Activated CD4-positive, alpha-beta T cell treated with anti-CD3 and anti-CD28 coated beads for 36 hours (primary cell): ENCODE measurements at regions not wholly inside any gene's neighbourhood (a gene's known extent, or its start where the extent isn't known, plus 50 kb on each side); places are given as distances from the start of the nearest gene placed in this dataset.

Experiments used
- ATAC-seq: fragments of 200-7000 bp; cut with Tn5 transposase; one replicate; pipeline ENCODE4 v1.10.0; 2021; ENCODE audit warnings: mild to moderate bottlenecking, moderate library complexity
- CTCF ChIA-PET: fragments of 350-600 bp; sonication (Branson Sonifier 250); formaldehyde crosslinking; loops from one replicate; lab custom pipeline; 2021; ENCODE audit warnings: antibody characterized with exemption; lab: Charles Lee
- POLR2A ChIA-PET: fragments of 350-600 bp; sonication (Branson Sonifier 250); formaldehyde crosslinking; loops from one replicate; lab custom pipeline; 2021; ENCODE audit warnings: antibody characterized with exemption, inconsistent platforms; lab: Charles Lee
- DNase-seq: peaks from one replicate; pipeline ENCODE4 v3.0.0-alpha.2; 2020
- H3K27ac Mint-ChIP-seq: one replicate; pipeline ENCODE4 v1.8.0; 2021; ENCODE audit warnings: mixed read lengths
- H3K27me3 Mint-ChIP-seq: one replicate; pipeline ENCODE4 v1.8.0; 2021; ENCODE audit warnings: mixed read lengths
- H3K36me3 Mint-ChIP-seq: one replicate; pipeline ENCODE4 v1.8.0; 2021; ENCODE audit warnings: low read depth, mixed read lengths
- H3K4me1 Mint-ChIP-seq: one replicate; pipeline ENCODE4 v1.8.0; 2021; ENCODE audit warnings: mixed read lengths
- H3K4me3 Mint-ChIP-seq: one replicate; pipeline ENCODE4 v1.8.0; 2021; ENCODE audit warnings: mild to moderate bottlenecking, moderate library complexity, mixed read lengths
- H3K9me3 Mint-ChIP-seq: one replicate; pipeline ENCODE4 v1.8.0; 2021; ENCODE audit warnings: low read depth, mixed read lengths
- intact Hi-C, 2 experiments: fragments of 100-400 bp; cut with DNase I in 1 of 2; cut with micrococcal nuclease in 1 of 2; formaldehyde crosslinking; loops; one replicate each; pipeline versions ENCODE4 v1.14.2 to v1.15.1; 2022 to 2024; cut with DNase I, micrococcal nuclease

DNA sequence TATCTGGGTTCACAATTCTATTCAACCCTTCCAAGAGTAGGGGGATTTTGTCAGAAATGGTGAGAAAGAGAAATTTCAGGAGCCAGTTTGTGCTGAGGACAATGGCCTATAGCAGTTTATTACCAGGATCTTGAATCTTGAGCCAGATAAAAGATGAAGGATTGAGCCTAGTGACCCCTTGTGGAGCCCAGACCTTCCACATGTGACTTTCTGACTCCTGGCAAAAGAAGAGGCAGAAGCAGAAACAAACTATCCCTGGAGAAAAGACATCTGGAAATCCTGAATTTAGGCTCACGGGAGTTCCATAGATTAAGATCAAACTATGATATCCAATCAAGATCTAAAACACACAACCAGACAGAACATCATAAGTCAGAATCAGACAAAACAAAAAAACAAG lies 60.9 kb upstream of the CHRM2 start:
- intact Hi-C loops = no loop called here
- H3K36me3 Mint-ChIP-seq = no peaks in the 10 kb centered on the region
- peaks cover 9% of the 10 kb centered on the region for H3K9me3 Mint-ChIP-seq
- ATAC-seq (no peak), DNase-seq (no peak)
- no peak overlapping the region for H3K4me3 Mint-ChIP-seq
- H3K27me3 Mint-ChIP-seq = no peaks in the 10 kb centered on the region
- no peak overlapping the region for H3K27ac Mint-ChIP-seq
- CTCF ChIA-PET = no interaction called here
- POLR2A ChIA-PET = no interaction called here
- H3K4me1 Mint-ChIP-seq = no peaks in the 10 kb centered on the region

DNA sequence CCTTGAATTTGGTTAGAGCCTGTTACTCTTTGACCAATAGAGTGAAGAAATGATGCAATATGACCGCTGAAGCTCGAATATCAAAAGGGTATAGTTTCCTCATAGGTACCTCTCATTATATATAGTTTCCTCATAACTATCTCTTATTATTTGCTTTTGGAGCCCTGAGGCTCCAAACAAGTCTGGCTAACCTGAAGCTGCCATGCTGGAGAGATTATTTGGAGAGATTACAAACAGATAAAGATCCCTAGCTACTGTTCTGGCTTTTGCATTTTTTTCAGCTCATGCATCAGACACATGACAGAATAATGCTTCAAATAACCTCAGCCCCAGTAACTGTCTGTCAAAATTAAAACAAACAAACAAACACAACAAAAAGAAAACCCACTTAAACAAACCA lies 65.4 kb upstream of the CHRM2 start:
- no peak for DNase-seq
- no peak for ATAC-seq
- no peaks in the 10 kb centered on the region for H3K4me1 Mint-ChIP-seq
- no peaks in the 10 kb centered on the region for H3K36me3 Mint-ChIP-seq
- peaks cover 12% of the 10 kb centered on the region for H3K9me3 Mint-ChIP-seq
- ChIA-PET CTCF (interaction anchor here (0.6 kb wide), 1 partner anchor 163 kb away, joined by 3 read pairs; no protein-coding TSS in a partner anchor), POLR2A (no interaction called here)
- no peaks in the 10 kb centered on the region for H3K27me3 Mint-ChIP-seq
- no peak overlapping the region for H3K4me3 Mint-ChIP-seq
- intact Hi-C loops = no loop called here
- no peak overlapping the region for H3K27ac Mint-ChIP-seq

DNA sequence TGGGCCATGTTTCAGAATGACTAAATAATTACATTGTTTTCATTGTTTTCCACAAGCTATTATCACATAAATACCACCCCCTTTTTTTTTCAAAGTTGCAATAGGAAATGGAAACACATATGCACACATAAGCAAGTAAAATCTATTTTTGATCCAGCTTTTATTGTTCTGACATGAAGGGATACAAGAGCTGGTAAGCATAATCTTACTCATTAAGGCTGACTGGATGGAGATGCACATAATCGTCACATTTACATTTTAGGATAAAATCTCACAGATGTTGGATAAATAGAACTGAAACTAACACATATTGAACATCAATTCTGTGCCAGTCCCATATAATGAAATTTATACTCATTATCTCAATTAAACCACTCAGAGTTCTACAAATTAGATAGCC lies 84.5 kb upstream of the CHRM2 start:
- H3K27ac Mint-ChIP-seq = no peak overlapping the region
- CTCF ChIA-PET = interaction anchor here (0.9 kb wide), 1 partner anchor 10 kb away, joined by 3 read pairs; no protein-coding TSS in a partner anchor
- no peak overlapping the region for H3K4me3 Mint-ChIP-seq
- H3K4me1 Mint-ChIP-seq = no peaks in the 10 kb centered on the region
- H3K9me3 Mint-ChIP-seq = peaks cover 12% of the 10 kb centered on the region
- no peaks in the 10 kb centered on the region for H3K27me3 Mint-ChIP-seq
- DNase-seq = no peak
- intact Hi-C loops = no loop called here
- ATAC-seq = no peak
- no peaks in the 10 kb centered on the region for H3K36me3 Mint-ChIP-seq
- POLR2A ChIA-PET = no interaction called here

DNA sequence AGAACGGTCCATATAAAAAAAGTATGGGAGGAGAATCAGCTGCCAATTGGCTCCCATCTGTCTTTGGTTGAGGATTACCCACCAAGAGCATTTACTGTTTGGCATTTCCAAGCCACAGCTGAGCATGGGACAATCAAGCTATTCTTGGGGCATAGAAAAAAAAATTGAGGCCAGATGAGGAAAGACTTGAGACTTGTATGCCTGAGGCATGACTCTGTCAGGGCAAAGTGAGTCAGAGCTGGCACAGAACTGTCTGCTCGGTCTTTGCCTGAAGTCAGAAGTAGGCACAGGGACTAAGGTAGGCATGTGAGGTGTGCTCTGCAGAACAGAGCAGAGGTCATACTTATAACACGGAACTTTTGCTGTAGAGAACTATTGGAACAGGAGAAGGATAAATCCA lies 126.5 kb upstream of the CHRM2 start:
- H3K27ac Mint-ChIP-seq = no peak overlapping the region
- intact Hi-C loops = no loop called here
- no peaks in the 10 kb centered on the region for H3K36me3 Mint-ChIP-seq
- no peaks in the 10 kb centered on the region for H3K27me3 Mint-ChIP-seq
- CTCF ChIA-PET = no interaction called here
- no peaks in the 10 kb centered on the region for H3K4me1 Mint-ChIP-seq
- H3K9me3 Mint-ChIP-seq = peaks cover 13% of the 10 kb centered on the region
- DNase-seq (no peak), ATAC-seq (no peak)
- H3K4me3 Mint-ChIP-seq = no peak overlapping the region
- POLR2A ChIA-PET = no interaction called here

DNA sequence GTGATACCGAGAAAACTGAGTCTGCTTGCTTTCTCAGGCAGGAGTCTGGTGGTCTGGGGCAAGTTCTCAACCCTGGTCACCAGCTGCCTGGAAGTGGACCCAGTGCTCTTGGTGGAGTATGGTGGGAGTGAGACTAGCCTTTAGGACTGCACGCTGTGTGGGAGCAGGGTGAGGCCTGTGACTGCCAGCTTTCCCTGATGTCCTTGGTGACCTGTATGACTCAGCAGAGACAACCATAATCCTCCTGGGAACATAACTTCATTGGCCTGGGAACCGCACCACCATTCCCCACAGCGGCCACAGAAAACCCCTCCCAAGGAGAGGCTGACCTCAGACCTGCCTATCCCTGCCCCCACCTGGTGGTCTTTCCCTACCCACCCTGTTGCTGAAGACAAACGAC lies 139.5 kb upstream of the CHRM2 start:
- intact Hi-C loops = no loop called here
- CTCF ChIA-PET = no interaction called here
- peaks cover 9% of the 10 kb centered on the region for H3K9me3 Mint-ChIP-seq
- ATAC-seq = no peak
- DNase-seq = no peak
- no peak overlapping the region for H3K4me3 Mint-ChIP-seq
- H3K36me3 Mint-ChIP-seq = no peaks in the 10 kb centered on the region
- POLR2A ChIA-PET = no interaction called here
- no peaks in the 10 kb centered on the region for H3K4me1 Mint-ChIP-seq
- H3K27ac Mint-ChIP-seq = no peak overlapping the region
- H3K27me3 Mint-ChIP-seq = no peaks in the 10 kb centered on the region

DNA sequence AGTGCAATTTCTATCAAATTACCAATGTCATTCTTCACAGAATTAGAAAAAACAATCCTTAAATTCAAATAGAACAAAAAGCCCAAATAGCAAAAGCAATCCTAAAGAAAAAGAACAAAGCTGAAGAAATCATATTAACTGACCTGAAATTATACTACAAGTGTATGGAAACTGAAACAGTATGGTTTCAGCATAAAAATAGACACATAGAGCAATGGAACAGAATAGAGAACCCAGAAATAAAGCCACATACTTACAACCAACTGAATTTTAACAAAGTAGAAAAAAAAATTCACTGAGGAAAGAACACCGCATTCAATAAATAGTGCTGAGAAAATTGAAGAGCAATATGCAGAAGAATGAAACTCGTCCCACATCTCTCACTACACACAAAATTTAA lies 142.0 kb upstream of the CHRM2 start:
- ChIA-PET POLR2A (no interaction called here), CTCF (no interaction called here)
- Mint-ChIP-seq H3K27ac (no peak overlapping the region), H3K4me1 (no peaks in the 10 kb centered on the region), H3K9me3 (peaks cover 9% of the 10 kb centered on the region), H3K4me3 (no peak overlapping the region), H3K36me3 (no peaks in the 10 kb centered on the region), H3K27me3 (no peaks in the 10 kb centered on the region)
- no peak for DNase-seq
- intact Hi-C loops = no loop called here
- ATAC-seq = no peak

DNA sequence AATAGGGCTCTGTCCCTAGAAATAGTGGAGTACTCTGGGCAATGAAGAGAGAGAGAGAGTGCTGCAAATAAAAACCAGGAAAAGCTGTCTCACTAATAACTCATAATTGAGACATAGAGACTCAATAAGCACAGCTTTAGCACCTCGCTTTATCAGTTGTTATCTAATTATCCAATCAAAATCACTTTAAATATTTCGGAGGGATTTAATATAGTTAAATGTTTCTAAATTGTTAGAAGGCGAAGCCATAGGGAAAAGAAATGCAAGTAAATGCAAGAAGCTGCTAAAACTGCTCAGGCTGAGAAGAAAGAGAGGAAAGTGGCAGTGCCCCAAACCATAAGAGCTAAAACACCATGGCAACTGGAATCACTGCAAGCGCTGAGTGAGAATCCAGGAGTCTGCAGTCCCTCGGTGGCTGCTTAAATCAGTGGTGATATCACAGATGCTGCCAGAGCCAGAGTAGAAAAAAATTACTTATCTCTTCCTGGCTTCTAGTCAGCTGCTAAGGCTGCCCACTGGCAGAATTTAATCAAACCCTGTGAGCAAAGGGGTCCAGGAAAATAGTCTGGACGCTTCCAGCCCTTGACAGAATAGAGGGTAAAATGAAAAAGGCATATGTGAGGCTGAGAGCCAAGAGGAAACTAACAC lies 150.4 kb upstream of the CHRM2 start:
- Mint-ChIP-seq H3K36me3 (no peaks in the 10 kb centered on the region), H3K27me3 (no peaks in the 10 kb centered on the region), H3K4me3 (no peak overlapping the region), H3K4me1 (no peaks in the 10 kb centered on the region), H3K9me3 (peaks cover 7% of the 10 kb centered on the region), H3K27ac (no peak overlapping the region)
- ChIA-PET CTCF (no interaction called here), POLR2A (no interaction called here)
- intact Hi-C loops = no loop called here
- DNase-seq (no peak), ATAC-seq (no peak)

DNA sequence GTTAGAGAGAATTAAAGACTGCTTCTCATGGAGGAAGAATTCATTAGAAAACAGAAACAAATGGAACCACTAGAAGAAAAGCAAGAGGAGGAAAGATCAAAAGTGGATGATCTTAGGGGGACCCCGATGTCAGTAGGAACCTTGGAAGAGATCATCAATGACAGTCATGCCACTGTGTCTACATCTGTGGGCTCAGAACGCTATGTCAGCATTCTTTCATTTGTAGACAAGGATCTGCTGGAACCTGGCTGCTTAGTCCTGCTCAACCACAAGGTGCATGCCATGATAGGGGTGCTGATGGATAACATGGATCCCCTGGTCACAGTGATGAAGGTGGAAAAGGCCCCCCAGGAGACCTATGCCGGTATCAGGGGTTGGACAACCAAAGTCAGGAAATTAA lies 154.4 kb upstream of the CHRM2 start:
- CTCF ChIA-PET = no interaction called here
- no peaks in the 10 kb centered on the region for H3K4me1 Mint-ChIP-seq
- no peaks in the 10 kb centered on the region for H3K27me3 Mint-ChIP-seq
- no peak for DNase-seq
- no peak overlapping the region for H3K27ac Mint-ChIP-seq
- H3K36me3 Mint-ChIP-seq = no peaks in the 10 kb centered on the region
- intact Hi-C loops = no loop called here
- POLR2A ChIA-PET = no interaction called here
- H3K4me3 Mint-ChIP-seq = no peak overlapping the region
- peaks cover 7% of the 10 kb centered on the region for H3K9me3 Mint-ChIP-seq
- ATAC-seq = no peak

DNA sequence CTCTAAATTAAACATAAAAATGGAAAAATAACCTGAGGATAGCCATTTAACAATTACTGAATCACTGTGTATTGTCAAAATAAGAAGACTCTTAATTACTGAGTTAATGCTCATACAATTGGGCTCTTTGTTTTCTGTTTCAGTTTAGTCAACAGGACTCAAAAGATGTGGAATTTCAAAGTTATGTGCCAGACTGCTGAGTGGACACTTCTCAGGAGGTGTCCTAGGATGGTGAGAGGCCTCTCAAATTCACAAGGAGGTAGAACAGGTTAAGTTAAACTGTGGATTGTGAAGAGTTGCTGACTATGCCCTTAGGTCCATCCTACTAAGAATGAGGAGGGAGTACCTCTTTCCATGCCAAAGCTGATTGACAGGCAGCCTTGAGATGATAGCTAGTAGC lies 157.7 kb upstream of the CHRM2 start:
- intact Hi-C loops = no loop called here
- ChIA-PET CTCF (no interaction called here), POLR2A (no interaction called here)
- ATAC-seq = no peak
- Mint-ChIP-seq H3K36me3 (no peaks in the 10 kb centered on the region), H3K27me3 (no peaks in the 10 kb centered on the region), H3K4me3 (no peak overlapping the region), H3K27ac (no peak overlapping the region), H3K9me3 (peaks cover 7% of the 10 kb centered on the region), H3K4me1 (no peaks in the 10 kb centered on the region)
- no peak for DNase-seq

DNA sequence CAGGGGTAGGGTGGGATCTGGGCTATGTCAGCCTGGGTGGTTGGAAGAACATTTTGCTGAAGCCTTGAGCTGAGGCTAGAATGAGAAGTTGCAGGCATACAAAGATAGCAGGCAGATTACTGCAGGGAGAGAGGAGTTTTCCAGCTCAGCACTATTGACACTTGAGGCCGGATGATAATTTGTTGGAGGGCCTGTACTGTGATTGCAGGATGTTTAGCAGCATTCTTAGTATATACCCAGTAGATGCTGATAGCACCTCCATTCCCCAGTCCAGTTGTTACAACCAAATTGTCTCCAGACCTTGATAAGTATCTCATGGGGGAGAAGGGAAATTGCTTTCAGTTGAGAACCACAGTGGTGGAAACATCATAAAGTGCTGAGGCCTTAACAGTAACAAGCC lies 158.6 kb upstream of the CHRM2 start:
- CTCF ChIA-PET = no interaction called here
- H3K4me3 Mint-ChIP-seq = no peak overlapping the region
- intact Hi-C loops = no loop called here

DNA sequence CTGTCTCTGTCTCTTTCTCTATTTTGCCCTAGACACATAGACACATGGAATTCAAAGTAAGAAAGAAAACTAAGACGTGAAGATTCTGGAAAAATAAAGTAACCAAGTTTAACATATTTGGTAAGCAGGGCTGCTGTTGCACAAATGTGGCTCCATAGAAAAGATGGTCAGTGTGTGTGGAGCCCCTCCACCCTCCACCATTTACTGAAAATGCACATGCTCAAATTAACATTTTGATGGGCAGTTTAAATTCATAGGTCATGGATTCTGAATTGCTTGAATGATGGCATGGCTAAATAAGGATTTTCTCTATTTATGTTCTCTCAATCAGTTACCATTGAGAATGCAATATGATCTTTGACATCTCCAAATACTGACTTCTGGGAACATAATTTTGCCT lies 165.5 kb upstream of the CHRM2 start:
- ChIA-PET CTCF (no interaction called here), POLR2A (no interaction called here)
- Mint-ChIP-seq H3K36me3 (no peaks in the 10 kb centered on the region), H3K4me1 (no peaks in the 10 kb centered on the region), H3K9me3 (no peaks in the 10 kb centered on the region), H3K4me3 (no peak overlapping the region), H3K27ac (no peak overlapping the region), H3K27me3 (no peaks in the 10 kb centered on the region)
- DNase-seq (no peak), ATAC-seq (no peak)
- intact Hi-C loops = no loop called here

More for the DNA sequence above, 158.6 kb upstream of the CHRM2 start:
- H3K4me1 Mint-ChIP-seq = no peaks in the 10 kb centered on the region
- H3K36me3 Mint-ChIP-seq = no peaks in the 10 kb centered on the region
- ATAC-seq = no peak
- no peak overlapping the region for H3K27ac Mint-ChIP-seq
- no peak for DNase-seq
- peaks cover 7% of the 10 kb centered on the region for H3K9me3 Mint-ChIP-seq
- H3K27me3 Mint-ChIP-seq = no peaks in the 10 kb centered on the region
- POLR2A ChIA-PET = no interaction called here

DNA sequence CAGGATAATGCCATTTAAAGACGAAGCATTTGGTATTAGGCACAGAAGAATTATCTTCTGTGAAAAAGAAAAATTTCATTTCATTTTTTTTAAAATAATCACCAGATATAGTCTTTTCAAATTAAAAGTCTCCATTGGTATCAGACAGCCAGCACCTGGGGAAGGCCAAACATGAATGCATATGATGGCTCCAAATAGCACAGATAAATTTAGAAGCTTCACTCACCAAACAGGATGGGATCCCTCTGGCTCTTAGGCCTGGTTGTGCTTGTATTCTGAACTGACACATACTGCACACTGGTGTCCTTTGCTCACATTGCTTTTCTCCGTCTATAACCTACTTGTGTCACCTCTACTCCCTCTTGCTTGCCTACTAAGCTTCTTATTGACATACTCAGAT lies 169.5 kb upstream of the CHRM2 start:
- Mint-ChIP-seq H3K4me1 (no peaks in the 10 kb centered on the region), H3K36me3 (no peaks in the 10 kb centered on the region), H3K4me3 (no peak overlapping the region), H3K27ac (no peak overlapping the region), H3K27me3 (no peaks in the 10 kb centered on the region), H3K9me3 (no peaks in the 10 kb centered on the region)
- no peak for ATAC-seq
- POLR2A ChIA-PET = no interaction called here
- no peak for DNase-seq
- intact Hi-C loops = no loop called here
- CTCF ChIA-PET = no interaction called here

DNA sequence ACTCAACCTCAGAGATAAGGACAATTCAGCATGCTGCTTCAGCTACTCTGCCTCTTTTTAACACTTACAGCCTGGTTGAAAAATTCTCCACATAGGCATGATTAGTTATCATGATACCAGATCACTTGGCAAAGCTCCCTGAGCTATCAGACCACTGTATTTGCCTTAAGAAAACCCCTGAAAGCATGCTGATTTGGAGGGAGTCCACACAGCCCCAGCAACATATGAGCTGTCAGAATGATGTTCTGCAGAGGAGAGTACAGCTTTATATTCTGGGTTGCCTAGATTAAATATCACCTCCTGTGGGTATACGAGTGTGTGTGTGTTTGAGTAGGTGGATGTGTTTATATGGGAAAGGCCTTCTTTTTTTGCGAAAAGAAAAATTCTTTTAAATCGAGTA lies 170.2 kb upstream of the CHRM2 start:
- no peak overlapping the region for H3K27ac Mint-ChIP-seq
- CTCF ChIA-PET = no interaction called here
- no peak overlapping the region for H3K4me3 Mint-ChIP-seq
- DNase-seq = no peak
- no peaks in the 10 kb centered on the region for H3K4me1 Mint-ChIP-seq
- intact Hi-C loops = no loop called here
- no peaks in the 10 kb centered on the region for H3K36me3 Mint-ChIP-seq
- H3K9me3 Mint-ChIP-seq = no peaks in the 10 kb centered on the region
- H3K27me3 Mint-ChIP-seq = no peaks in the 10 kb centered on the region
- POLR2A ChIA-PET = no interaction called here
- ATAC-seq = no peak
